SK-N-SH treated with all-trans-retinoic acid at 6 μM for 48 hours (cell line): ENCODE measurements at regions not wholly inside any gene's neighbourhood (a gene's known extent, or its start where the extent isn't known, plus 50 kb on each side); places are given as distances from the start of the nearest gene placed in this dataset.

ENCODE experiments used
- ATAC-seq: fragments of 200-7000 bp; cut with Tn5 transposase; 3 replicates; pipeline ENCODE4 v1.9.1; 2020; ENCODE audit warnings: mild to moderate bottlenecking, moderate library complexity
- ARNTL ChIP-seq: fragments of 450-650 bp; formaldehyde crosslinking; IDR thresholded peaks from 2 replicates; pipeline ENCODE4 v1.5.0; 2020; ENCODE audit warnings: low read depth, mild to moderate bottlenecking, moderate library complexity, borderline replicate concordance
- BACH2 ChIP-seq: fragments of 250-450 bp; sonication (Bioruptor Pico); IDR thresholded peaks from 2 replicates; pipeline ENCODE4 v1.9.0; 2021; ENCODE audit warnings: mild to moderate bottlenecking, borderline replicate concordance
- CREB5 ChIP-seq: fragments of 250-450 bp; sonication (Bioruptor Pico); IDR thresholded peaks from 2 replicates; pipeline ENCODE4 v1.5.1; 2020; ENCODE audit warnings: low read depth, mild to moderate bottlenecking, moderate library complexity
- CSRNP3 ChIP-seq: fragments of 250-450 bp; sonication (Bioruptor Pico); IDR thresholded peaks from 2 replicates; pipeline ENCODE4 v1.5.1; 2021; ENCODE audit warnings: mild to moderate bottlenecking, moderate library complexity
- ESRRG ChIP-seq: fragments of 250-450 bp; sonication (Bioruptor Pico); IDR thresholded peaks from 2 replicates; pipeline ENCODE4 v1.6.1; 2021; ENCODE audit warnings: mild to moderate bottlenecking
- ISL1 ChIP-seq: fragments of 250-450 bp; sonication (Bioruptor Pico); IDR thresholded peaks from 2 replicates; pipeline ENCODE4 v2.1.2; 2022; ENCODE audit warnings: mild to moderate bottlenecking, moderate library complexity
- PATZ1 ChIP-seq: fragments of 250-450 bp; sonication (Bioruptor Pico); IDR thresholded peaks from 2 replicates; pipeline ENCODE4 v1.8.0; 2020; ENCODE audit warnings: mild to moderate bottlenecking, moderate library complexity, borderline replicate concordance
- POU6F1 ChIP-seq: fragments of 250-450 bp; sonication (Bioruptor Pico); IDR thresholded peaks from 2 replicates; pipeline ENCODE4 v1.8.0; 2021; ENCODE audit warnings: low read depth, mild to moderate bottlenecking, moderate library complexity, borderline replicate concordance
- PPARA ChIP-seq: fragments of 250-450 bp; sonication (Bioruptor Pico); IDR thresholded peaks from 2 replicates; pipeline ENCODE4 v1.5.0; 2020; ENCODE audit warnings: mild to moderate bottlenecking, borderline replicate concordance
- RARB ChIP-seq: fragments of 250-450 bp; sonication (Bioruptor Pico); IDR thresholded peaks from 2 replicates; pipeline ENCODE4 v1.8.0; 2021; ENCODE audit warnings: mild to moderate bottlenecking, moderate library complexity
- SNAI2 ChIP-seq: fragments of 250-450 bp; sonication (Bioruptor Pico); IDR thresholded peaks from 2 replicates; pipeline ENCODE4 v1.5.0; 2020; ENCODE audit warnings: mild to moderate bottlenecking, moderate library complexity
- TCF4 ChIP-seq: fragments of 250-450 bp; sonication (Bioruptor Pico); IDR thresholded peaks from 2 replicates; pipeline ENCODE4 v1.8.0; 2021; ENCODE audit warnings: mild to moderate bottlenecking, moderate library complexity, borderline replicate concordance
- TSHZ2 ChIP-seq: fragments of 250-450 bp; sonication (Bioruptor Pico); IDR thresholded peaks from 2 replicates; pipeline ENCODE4 v1.5.0; 2020; ENCODE audit warnings: mild to moderate bottlenecking, moderate library complexity
- ZC3H10 ChIP-seq: fragments of 250-450 bp; sonication (Bioruptor Pico); IDR thresholded peaks from 2 replicates; pipeline ENCODE4 v1.5.1; 2021; ENCODE audit warnings: mild to moderate bottlenecking, moderate library complexity
- ZFP3 ChIP-seq: fragments of 250-450 bp; sonication (Bioruptor Pico); IDR thresholded peaks from 2 replicates; pipeline ENCODE4 v1.5.0; 2020; ENCODE audit warnings: mild to moderate bottlenecking, moderate library complexity
- ZFP30 ChIP-seq: fragments of 450-650 bp; formaldehyde crosslinking; IDR thresholded peaks from 2 replicates; pipeline ENCODE4 v1.5.0; 2022; ENCODE audit warnings: mild to moderate bottlenecking, moderate library complexity
- ZNF565 ChIP-seq: fragments of 450-650 bp; formaldehyde crosslinking; conservative IDR thresholded peaks from 2 replicates; pipeline ENCODE4 v1.5.0; 2020; ENCODE audit warnings: low read depth, mild to moderate bottlenecking, moderate library complexity
- ZNF8 ChIP-seq: fragments of 450-650 bp; formaldehyde crosslinking; IDR thresholded peaks from 2 replicates; pipeline ENCODE4 v1.5.0; 2020; ENCODE audit warnings: mild to moderate bottlenecking, moderate library complexity

- TF ChIP-seq ZNF8 (CRISPR knock-in tag) (no peak), ZC3H10 (CRISPR knock-in tag) (no peak), PPARA (no peak), PATZ1 (CRISPR knock-in tag) (no peak), TCF4 (CRISPR knock-in tag) (no peak), SNAI2 (CRISPR knock-in tag) (no peak), BACH2 (no peak)
- ATAC-seq: no peak
Measured at GRCh38 chr3:42037318-42037945, 53.7 kb upstream of the TRAK1 start.

- TF ChIP-seq ZC3H10 (CRISPR knock-in tag): no peak
- TF ChIP-seq ZFP3 (CRISPR knock-in tag): peak; percentile 44; the same call in 1 of the 2 replicates
- 0 out of 2 replicates have a peak, but pooled peaks have one; percentile 27 for TF ChIP-seq TSHZ2 (CRISPR knock-in tag)
- peak; percentile 47 for TF ChIP-seq ISL1 (CRISPR knock-in tag)
- peak; percentile 76 for TF ChIP-seq CREB5 (CRISPR knock-in tag)
- peak; percentile 90 for ATAC-seq
Measured at GRCh38 chr3:42036483-42036823, 54.7 kb upstream of the TRAK1 start.

- TF ChIP-seq ZNF8 (CRISPR knock-in tag) (no peak), ARNTL (no peak), ZFP3 (CRISPR knock-in tag) (no peak), TCF4 (CRISPR knock-in tag) (no peak), ISL1 (CRISPR knock-in tag) (no peak), RARB (CRISPR knock-in tag) (no peak), PATZ1 (CRISPR knock-in tag) (no peak), CSRNP3 (CRISPR knock-in tag) (no peak), ZNF565 (CRISPR knock-in tag) (no peak)
- peak; percentile 59 for ATAC-seq
Measured at GRCh38 chr3:42035816-42036482, 55.2 kb upstream of the TRAK1 start.

- no peak for TF ChIP-seq ARNTL
- TF ChIP-seq RARB (CRISPR knock-in tag): no peak
- no peak for TF ChIP-seq ESRRG (CRISPR knock-in tag)
- TF ChIP-seq ZNF8 (CRISPR knock-in tag): no peak
- TF ChIP-seq ZFP30: no peak
- TF ChIP-seq ZFP3 (CRISPR knock-in tag): no peak
- TF ChIP-seq PATZ1 (CRISPR knock-in tag): no peak
- no peak for TF ChIP-seq POU6F1 (CRISPR knock-in tag)
- ATAC-seq: no peak
Measured at GRCh38 chr3:42035007-42035406, 56.1 kb upstream of the TRAK1 start.
